KMS-11 (cell line): ENCODE measurements at regions not wholly inside any gene's neighbourhood (a gene's known extent, or its start where the extent isn't known, plus 50 kb on each side); places are given as distances from the start of the nearest gene placed in this dataset.
"Not testable (repeated sequence)": the region's sequence is repeated elsewhere in the genome, so short reads cannot be mapped to it uniquely, and the experiment has no call there.

Experiments
- H2AFZ ChIP-seq: fragments of 200-600 bp; sonication (generic); 2 replicates; pipeline ENCODE4 v1.6.1; 2016; ENCODE audit warnings: antibody characterized with exemption, mixed run types, low read depth
- H3K27ac ChIP-seq: fragments of 200-600 bp; sonication (generic); 2 replicates; pipeline ENCODE4 v1.6.1; 2016; ENCODE audit warnings: mild to moderate bottlenecking, mixed run types
- H3K27me3 ChIP-seq: fragments of 200-600 bp; sonication (generic); 2 replicates; pipeline ENCODE4 v1.6.1; 2017; ENCODE audit warnings: mild to moderate bottlenecking, low read depth, mixed run types, moderate library complexity; ENCODE audit not compliant: insufficient read depth
- H3K36me3 ChIP-seq: fragments of 200-600 bp; sonication (generic); 2 replicates; pipeline ENCODE4 v1.6.1; 2017; ENCODE audit warnings: mild to moderate bottlenecking, mixed run types; ENCODE audit not compliant: insufficient read depth
- H3K4me1 ChIP-seq: fragments of 200-600 bp; sonication (generic); 2 replicates; pipeline ENCODE4 v1.6.1; 2016; ENCODE audit warnings: mild to moderate bottlenecking, low read depth, mixed run types; ENCODE audit not compliant: poor library complexity, severe bottlenecking
- H3K4me2 ChIP-seq: fragments of 200-600 bp; sonication (generic); 2 replicates; pipeline ENCODE4 v1.7.0; 2016; ENCODE audit warnings: mild to moderate bottlenecking, mixed run types
- H3K4me3 ChIP-seq: fragments of 200-600 bp; sonication (generic); IDR thresholded peaks from 2 replicates; pipeline ENCODE4 v1.6.1; 2017; ENCODE audit warnings: low read depth, low read length, mixed read lengths; ENCODE audit not compliant: insufficient read depth
- H3K79me2 ChIP-seq: fragments of 200-600 bp; sonication (generic); 2 replicates; pipeline ENCODE4 v1.6.1; 2016; ENCODE audit warnings: low read depth, mixed run types; ENCODE audit not compliant: insufficient read depth
- H3K9ac ChIP-seq: fragments of 200-600 bp; sonication (generic); 2 replicates; pipeline ENCODE4 v1.6.1; 2016; ENCODE audit warnings: mild to moderate bottlenecking, mixed run types
- H4K20me1 ChIP-seq: fragments of 200-600 bp; sonication (generic); 2 replicates; pipeline ENCODE4 v1.6.1; 2016; ENCODE audit warnings: mild to moderate bottlenecking, mixed run types; ENCODE audit not compliant: insufficient read depth
- TF ChIP-seq, protein P1 (sequence below): fragments of 200-600 bp; sonication (generic); conservative IDR thresholded peaks from 2 replicates; pipeline ENCODE4 v1.6.1; 2017; ENCODE audit warnings: low read depth, mild to moderate bottlenecking, antibody characterized with exemption, low read length, moderate library complexity, mixed read lengths

DNA sequence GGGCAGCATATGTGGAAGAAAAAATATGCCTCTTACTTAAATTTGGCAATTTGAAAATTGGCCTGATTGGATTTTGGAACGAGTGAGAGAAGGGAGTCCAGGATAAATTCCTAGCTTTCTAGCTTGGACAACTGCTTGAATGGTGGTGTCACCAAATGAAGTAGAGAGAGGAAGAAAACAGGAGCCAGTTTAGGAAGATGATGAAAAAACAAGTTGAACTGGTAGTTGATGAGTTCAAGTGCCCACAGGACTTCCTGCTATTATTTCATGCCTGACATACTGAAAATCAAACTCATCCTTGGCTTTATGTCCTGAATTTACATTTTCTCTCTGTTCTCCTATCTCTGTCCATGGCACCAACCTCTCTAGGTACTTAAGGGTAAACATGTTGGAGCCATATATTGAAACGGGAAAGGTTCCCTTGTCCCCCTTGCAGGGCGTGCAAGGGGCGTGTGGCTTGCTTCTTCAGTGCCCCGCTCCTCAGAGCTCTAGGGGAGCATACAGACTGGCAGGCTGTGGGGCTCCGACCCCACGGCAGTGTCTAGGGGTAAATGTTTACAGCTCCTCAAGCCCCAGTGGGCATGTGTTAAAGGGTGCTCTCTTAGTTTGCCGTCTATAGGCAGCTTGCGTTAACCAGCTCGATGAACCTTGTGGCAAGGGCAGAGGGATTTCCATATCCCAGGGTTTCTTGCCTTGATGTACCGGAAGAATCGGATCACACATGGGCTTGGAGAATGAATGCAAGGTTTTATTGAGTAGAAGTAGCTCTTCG, 250.7 kb upstream of the PGRMC2 start:
- Histone ChIP-seq H3K27ac (no peak overlapping the region), H3K4me1 (no peaks in the 10 kb centered on the region), H3K27me3 (no peaks in the 10 kb centered on the region), H3K9ac (no peak overlapping the region), H3K4me3 (no peak overlapping the region), H3K36me3 (no peaks in the 10 kb centered on the region), H4K20me1 (no peaks in the 10 kb centered on the region), H3K79me2 (no peaks in the 10 kb centered on the region), H2AFZ (no peak overlapping the region), H3K4me2 (no peak overlapping the region)
- TF ChIP-seq, protein P1, sequence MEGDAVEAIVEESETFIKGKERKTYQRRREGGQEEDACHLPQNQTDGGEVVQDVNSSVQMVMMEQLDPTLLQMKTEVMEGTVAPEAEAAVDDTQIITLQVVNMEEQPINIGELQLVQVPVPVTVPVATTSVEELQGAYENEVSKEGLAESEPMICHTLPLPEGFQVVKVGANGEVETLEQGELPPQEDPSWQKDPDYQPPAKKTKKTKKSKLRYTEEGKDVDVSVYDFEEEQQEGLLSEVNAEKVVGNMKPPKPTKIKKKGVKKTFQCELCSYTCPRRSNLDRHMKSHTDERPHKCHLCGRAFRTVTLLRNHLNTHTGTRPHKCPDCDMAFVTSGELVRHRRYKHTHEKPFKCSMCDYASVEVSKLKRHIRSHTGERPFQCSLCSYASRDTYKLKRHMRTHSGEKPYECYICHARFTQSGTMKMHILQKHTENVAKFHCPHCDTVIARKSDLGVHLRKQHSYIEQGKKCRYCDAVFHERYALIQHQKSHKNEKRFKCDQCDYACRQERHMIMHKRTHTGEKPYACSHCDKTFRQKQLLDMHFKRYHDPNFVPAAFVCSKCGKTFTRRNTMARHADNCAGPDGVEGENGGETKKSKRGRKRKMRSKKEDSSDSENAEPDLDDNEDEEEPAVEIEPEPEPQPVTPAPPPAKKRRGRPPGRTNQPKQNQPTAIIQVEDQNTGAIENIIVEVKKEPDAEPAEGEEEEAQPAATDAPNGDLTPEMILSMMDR = no peak

DNA sequence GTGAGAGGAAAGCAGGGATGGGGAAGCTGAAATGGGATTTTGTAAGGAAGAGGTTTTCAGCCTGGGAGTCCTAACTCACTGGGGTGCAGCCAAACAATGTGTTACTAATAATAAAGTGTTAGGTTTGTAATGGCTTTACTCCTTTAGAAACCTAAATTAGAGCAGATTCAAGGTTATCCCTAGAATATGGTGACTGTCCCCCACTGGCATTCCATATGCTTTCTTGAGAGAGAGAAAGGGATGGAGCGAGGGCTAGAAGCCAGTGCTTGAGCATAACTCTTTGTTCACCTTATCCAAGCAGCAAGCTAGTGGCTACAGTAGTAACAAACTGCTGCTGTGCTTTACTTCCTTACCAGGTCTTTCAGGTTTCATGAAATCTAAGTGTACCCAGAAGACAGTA, 249.1 kb upstream of the PGRMC2 start:
- TF ChIP-seq, protein P1 = no peak
- Histone ChIP-seq H3K27me3 (no peaks in the 10 kb centered on the region), H3K79me2 (no peaks in the 10 kb centered on the region), H3K4me3 (no peak overlapping the region), H2AFZ (no peak overlapping the region), H3K4me2 (no peak overlapping the region), H3K4me1 (no peaks in the 10 kb centered on the region), H4K20me1 (no peaks in the 10 kb centered on the region), H3K36me3 (no peaks in the 10 kb centered on the region), H3K27ac (no peak overlapping the region), H3K9ac (no peak overlapping the region)

DNA sequence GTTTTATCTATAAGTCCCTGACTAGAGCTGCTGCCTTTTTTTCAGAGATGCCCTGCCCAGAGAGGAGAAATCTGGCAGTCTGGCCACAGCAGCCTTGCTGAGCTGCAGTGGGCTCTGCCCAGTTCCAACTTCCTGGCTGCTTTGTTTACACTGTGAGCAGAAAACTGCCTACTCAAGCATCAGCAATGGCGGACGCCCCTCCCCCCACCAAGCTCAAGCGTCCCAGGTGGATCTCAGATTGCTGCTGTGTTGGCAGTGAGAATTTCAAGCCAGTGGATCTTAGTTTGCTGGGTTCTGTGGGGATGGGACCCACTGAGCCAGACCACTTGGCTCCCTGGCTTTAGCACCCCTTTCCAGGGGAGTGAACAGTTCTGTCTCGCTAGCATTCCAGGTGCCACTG, 247.9 kb upstream of the PGRMC2 start:
- H2AFZ ChIP-seq, H3K4me2 ChIP-seq: not testable (repeated sequence)

DNA sequence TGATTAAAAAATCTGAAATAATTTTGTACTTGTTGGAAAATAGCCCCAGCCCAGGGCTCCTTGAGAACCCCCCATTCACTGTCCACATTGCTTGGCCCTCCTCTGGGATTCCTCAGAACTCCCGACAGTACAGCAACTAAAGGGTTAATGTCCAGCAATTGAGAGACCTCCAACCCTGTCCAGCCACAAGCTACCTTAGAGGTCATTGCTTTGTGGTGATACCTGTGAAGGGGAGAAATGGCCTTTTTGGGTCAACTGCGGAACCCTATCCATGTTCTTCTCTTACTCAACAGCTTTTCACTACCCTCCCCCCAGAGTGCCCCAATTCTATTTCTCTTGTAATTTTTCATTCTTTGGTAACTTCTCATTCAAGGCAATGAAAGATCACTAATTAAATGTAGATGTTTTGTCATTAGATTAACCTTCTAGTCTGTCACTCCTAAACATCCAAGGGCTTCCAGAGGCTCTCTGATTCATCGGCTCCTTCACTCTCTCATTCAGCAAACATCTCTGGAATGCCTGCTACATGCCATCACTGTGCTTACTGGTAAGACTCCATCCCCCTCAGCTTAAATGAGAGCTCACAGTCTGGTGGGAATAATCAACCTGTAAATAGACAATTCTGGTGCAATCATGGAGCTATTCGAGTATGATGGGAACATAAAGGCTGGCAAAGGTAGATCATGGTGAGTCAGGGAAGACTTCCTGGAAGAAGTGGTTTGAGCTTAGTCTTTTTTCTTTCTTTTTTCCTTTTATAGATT, 241.4 kb upstream of the PGRMC2 start:
- no peak overlapping the region for H3K4me3 ChIP-seq
- no peaks in the 10 kb centered on the region for H3K27me3 ChIP-seq
- H4K20me1 ChIP-seq = no peaks in the 10 kb centered on the region
- H2AFZ ChIP-seq = no peak overlapping the region
- H3K36me3 ChIP-seq = no peaks in the 10 kb centered on the region
- TF ChIP-seq, protein P1 = no peak
- H3K9ac ChIP-seq = no peak overlapping the region
- no peak overlapping the region for H3K4me2 ChIP-seq
- H3K27ac ChIP-seq = no peak overlapping the region
- no peaks in the 10 kb centered on the region for H3K79me2 ChIP-seq
- no peaks in the 10 kb centered on the region for H3K4me1 ChIP-seq

More for the DNA sequence above, 247.9 kb upstream of the PGRMC2 start:
- H3K4me3 ChIP-seq, H3K27me3 ChIP-seq, H3K79me2 ChIP-seq, H3K9ac ChIP-seq, H4K20me1 ChIP-seq, H3K4me1 ChIP-seq, H3K36me3 ChIP-seq, H3K27ac ChIP-seq: not testable (repeated sequence)
